MV-4-11 (cell line): ENCODE measurements at regions not wholly inside any gene's neighbourhood (a gene's known extent, or its start where the extent isn't known, plus 50 kb on each side); places are given as distances from the start of the nearest gene placed in this dataset.
"Not testable (repeated sequence)": the region's sequence is repeated elsewhere in the genome, so short reads cannot be mapped to it uniquely, and the experiment has no call there.

Source experiments
- DNase-seq: peaks from one replicate; lab custom pipeline; 2025; lab: John Stamatoyannopoulos, UW

DNA sequence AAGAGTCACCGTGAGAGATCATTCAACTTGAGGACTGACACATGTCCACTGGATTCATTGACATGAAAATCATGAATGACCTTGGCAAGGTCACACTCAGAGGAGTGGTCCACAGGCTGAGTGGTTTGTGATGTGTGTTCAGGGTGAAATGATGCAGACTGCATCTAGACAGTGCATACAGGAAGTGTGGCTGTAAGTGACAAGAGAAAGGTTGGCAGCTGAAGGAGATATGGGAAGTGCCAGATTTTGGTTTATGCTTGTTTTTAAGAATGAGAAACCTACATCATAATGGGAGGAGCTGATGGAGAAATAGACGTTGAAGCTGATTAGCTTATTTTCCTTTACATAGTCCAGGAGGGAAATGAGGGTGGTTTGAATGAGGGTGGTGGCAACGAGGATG is 64.8 kb upstream of the VIPR2 start:
- no peak for DNase-seq

GRCh38 chr7:159207951-159208350 is 63.3 kb upstream of the VIPR2 start:
- no peak for DNase-seq

DNA sequence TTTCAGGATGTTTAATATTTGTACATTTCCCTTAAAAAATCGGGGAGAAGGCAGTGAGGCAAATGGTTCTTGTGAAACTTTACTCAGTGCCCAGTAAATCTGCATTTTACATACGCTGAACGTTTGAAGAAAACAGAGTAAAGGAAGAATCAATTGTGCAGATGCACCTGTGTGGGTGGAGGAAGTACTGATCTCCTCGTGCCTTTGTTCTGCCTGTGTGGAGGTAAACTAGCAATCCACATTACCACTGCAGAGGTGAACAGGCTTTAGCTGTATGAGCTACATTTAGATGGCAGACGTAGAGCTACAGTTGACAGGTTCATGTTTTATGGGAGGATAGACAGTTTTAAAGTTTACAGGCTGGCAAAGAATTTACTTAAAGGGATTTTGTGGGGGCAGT is 62.7 kb upstream of the VIPR2 start:
- no peak for DNase-seq

DNA sequence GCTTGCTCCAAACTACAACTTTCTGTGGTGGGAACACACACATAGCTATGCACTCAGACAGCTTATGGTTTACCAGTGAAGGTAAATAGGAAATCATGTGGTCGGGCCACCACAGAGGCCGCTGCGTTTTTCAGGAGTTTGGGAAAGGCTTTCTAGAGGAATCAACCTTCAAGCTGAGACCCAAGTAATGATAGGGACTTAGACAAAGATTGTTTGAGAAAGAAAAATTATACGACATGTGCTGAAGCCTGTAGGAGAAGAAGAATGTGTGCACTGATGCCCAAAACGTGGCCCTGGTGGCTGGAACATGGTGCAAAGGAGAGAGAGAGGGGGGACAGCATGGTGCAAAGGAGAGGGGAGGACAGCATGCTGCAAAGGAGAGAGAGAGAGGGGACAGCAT is 61.2 kb upstream of the VIPR2 start:
- no peak for DNase-seq

DNA sequence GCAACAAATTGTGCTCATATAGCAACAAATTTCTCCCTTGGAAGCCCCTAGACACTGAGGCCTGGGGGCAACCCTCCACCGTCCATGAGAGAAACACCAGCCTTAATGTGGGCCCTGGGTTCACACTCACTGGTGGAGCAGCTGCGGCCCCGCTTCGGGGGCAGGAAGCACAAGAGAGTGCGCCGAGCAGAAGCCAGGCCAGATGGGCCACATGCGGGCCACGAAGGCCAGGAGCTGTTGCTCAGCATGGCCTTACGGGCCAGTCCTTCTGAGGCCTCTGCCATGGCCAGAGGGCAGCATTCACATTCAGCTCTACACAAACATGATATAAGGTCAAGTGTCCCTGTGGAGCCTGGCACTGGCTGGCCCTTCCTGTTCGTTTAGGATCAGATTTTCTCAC is 60.0 kb upstream of the VIPR2 start:
- no peak for DNase-seq

GRCh38 chr7:159203253-159203652 is 58.6 kb upstream of the VIPR2 start:
- not testable (repeated sequence) for DNase-seq

- no peak for DNase-seq
Measured at GRCh38 chr7:159201722-159202330, 57.2 kb upstream of the VIPR2 start.

DNA sequence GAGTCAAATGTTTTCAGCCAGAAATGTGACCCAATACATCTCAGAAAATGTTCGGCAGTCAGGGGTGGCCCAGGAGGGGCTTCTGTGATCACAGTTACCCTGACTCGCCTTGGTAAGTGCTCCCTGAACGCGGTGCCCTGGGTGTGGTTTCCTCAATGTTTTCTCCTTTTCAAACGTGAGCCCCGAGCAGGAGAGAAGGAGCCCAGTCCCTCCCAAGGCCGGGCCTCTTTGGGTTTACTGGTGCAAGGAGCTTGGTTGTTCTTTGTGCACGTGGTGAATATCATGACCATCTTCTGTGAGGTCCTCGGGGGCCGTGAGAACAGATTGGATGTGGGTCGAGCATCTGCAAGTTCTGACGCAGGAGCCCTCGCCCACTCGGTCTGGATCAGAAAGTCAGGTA is 55.8 kb upstream of the VIPR2 start:
- no peak for DNase-seq

DNA sequence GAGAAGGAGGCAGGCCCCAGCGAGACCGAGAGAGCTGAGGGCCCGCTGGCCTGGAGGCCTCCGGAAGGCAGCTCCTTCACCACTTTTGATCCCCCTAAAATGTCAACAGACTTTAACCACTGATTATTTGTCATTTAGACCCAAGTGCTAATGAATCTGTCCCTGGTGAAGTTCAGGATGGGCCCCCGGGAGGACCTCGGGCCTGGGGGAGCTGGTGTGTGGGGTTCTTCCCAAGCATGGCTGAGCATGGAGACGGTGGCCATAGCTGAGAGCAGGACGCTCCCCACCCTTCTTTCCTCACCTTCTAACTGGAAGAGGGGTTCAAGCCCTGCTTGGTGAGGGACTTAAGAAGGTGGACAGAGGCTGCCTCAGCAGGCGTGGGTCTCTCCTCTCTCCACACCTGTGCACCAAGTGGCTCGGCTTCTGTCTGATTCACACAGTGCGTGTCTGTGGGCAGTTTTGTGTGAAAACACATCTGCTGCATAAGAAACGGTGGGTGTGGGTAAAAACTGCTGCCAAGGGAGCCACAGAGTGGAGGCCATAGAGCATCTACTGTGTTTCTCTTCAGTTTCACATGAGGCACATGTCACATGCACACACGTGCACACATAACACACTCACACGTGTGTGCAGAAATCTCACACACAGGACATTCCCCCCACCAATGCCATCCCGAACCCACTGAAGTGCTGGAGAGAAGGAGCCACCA is 53.5 kb upstream of the VIPR2 start:
- no peak for DNase-seq

- peak; percentile 54 for DNase-seq
Measured at GRCh38 chr7:159197066-159197975, 52.7 kb upstream of the VIPR2 start.

GRCh38 chr7:159196584-159196983 is 51.9 kb upstream of the VIPR2 start:
- DNase-seq = no peak

GRCh38 chr7:159195946-159196345 is 51.3 kb upstream of the VIPR2 start:
- peak; percentile 11 for DNase-seq
